ENCODE measurements at regions not wholly inside any gene's neighbourhood (a gene's known extent, or its start where the extent isn't known, plus 50 kb on each side); places are given as distances from the start of the nearest gene placed in this dataset.
"Not testable (repeated sequence)": the region's sequence is repeated elsewhere in the genome, so short reads cannot be mapped to it uniquely, and the experiment has no call there.

- TF ChIP-seq CTCF (conservative IDR thresholded peaks at IDR 0.05; ENCODE audit: low read length) = no peak
- H3K4me3 ChIP-seq (ENCODE audit: low read length) = no peak overlapping the region
- DNase-seq (ENCODE audit: low read depth) = no peak
Measured at GRCh38 chr18:25544546-25545287, 192.8 kb upstream of the ZNF521 start.

- no peak overlapping the region for H3K4me3 ChIP-seq (ENCODE audit: low read length)
- TF ChIP-seq CTCF (conservative IDR thresholded peaks at IDR 0.05; ENCODE audit: low read length) = no peak
- no peak for DNase-seq (ENCODE audit: low read depth)
Measured at GRCh38 chr18:25538175-25538922, 186.4 kb upstream of the ZNF521 start.

GRCh38 chr18:25535495-25535894 is 183.5 kb upstream of the ZNF521 start:
- TF ChIP-seq CTCF (conservative IDR thresholded peaks at IDR 0.05; ENCODE audit: low read length) = no peak
- H3K4me3 ChIP-seq (ENCODE audit: low read length) = no peak overlapping the region
- DNase-seq (ENCODE audit: low read depth) = no peak

- no peak for DNase-seq (ENCODE audit: low read depth)
- TF ChIP-seq CTCF (conservative IDR thresholded peaks at IDR 0.05; ENCODE audit: low read length) = no peak
- no peak overlapping the region for H3K4me3 ChIP-seq (ENCODE audit: low read length)
Measured at GRCh38 chr18:25534401-25534800, 182.4 kb upstream of the ZNF521 start.

GRCh38 chr18:25533218-25533617 is 181.3 kb upstream of the ZNF521 start:
- no peak for DNase-seq (ENCODE audit: low read depth)
- no peak overlapping the region for H3K4me3 ChIP-seq (ENCODE audit: low read length)
- TF ChIP-seq CTCF (conservative IDR thresholded peaks at IDR 0.05; ENCODE audit: low read length) = no peak

- no peak for TF ChIP-seq CTCF (conservative IDR thresholded peaks at IDR 0.05; ENCODE audit: low read length)
- H3K4me3 ChIP-seq (ENCODE audit: low read length) = no peak overlapping the region
- no peak for DNase-seq (ENCODE audit: low read depth)
Measured at GRCh38 chr18:25531207-25531606, 179.2 kb upstream of the ZNF521 start.

GRCh38 chr18:25525789-25526188 is 173.8 kb upstream of the ZNF521 start:
- H3K4me3 ChIP-seq (ENCODE audit: low read length); DNase-seq (ENCODE audit: low read depth): not testable (repeated sequence)

All from AG10803 (cell line).